WERI-Rb-1 (cell line): ENCODE measurements at regions not wholly inside any gene's neighbourhood (a gene's known extent, or its start where the extent isn't known, plus 50 kb on each side); places are given as distances from the start of the nearest gene placed in this dataset.

Experiments used
- DNase-seq: peaks from one replicate; pipeline ENCODE4 v3.0.0-alpha.2; 2020
- H3K27ac ChIP-seq: fragments of 250-450 bp; sonication (Bioruptor Pico); 2 replicates; pipeline ENCODE4 v1.5.1; 2020; ENCODE audit warnings: mild to moderate bottlenecking, moderate library complexity
- H3K27me3 ChIP-seq: fragments of 250-450 bp; sonication (Bioruptor Pico); 2 replicates; pipeline ENCODE4 v1.5.1; 2021; ENCODE audit warnings: mild to moderate bottlenecking, low read depth, moderate library complexity; ENCODE audit not compliant: insufficient read depth, severe bottlenecking
- H3K36me3 ChIP-seq: fragments of 250-450 bp; sonication (Bioruptor Pico); 2 replicates; pipeline ENCODE4 v1.5.1; 2020; ENCODE audit warnings: mild to moderate bottlenecking, moderate library complexity
- H3K4me3 ChIP-seq: 2 replicates; pipeline ENCODE4 v1.5.1; 2011; ENCODE audit warnings: low read depth, mild to moderate bottlenecking, control low read depth, low read length
- H3K9me3 ChIP-seq: fragments of 250-450 bp; sonication (Bioruptor Pico); 2 replicates; pipeline ENCODE4 v1.5.1; 2021; ENCODE audit warnings: mild to moderate bottlenecking, moderate library complexity; ENCODE audit not compliant: severe bottlenecking
- TF ChIP-seq, protein P1 (sequence below): IDR thresholded peaks from 2 replicates; pipeline ENCODE4 v1.5.1; 2011; ENCODE audit warnings: low read depth, mild to moderate bottlenecking, control low read depth, inconsistent platforms, low read length

DNA sequence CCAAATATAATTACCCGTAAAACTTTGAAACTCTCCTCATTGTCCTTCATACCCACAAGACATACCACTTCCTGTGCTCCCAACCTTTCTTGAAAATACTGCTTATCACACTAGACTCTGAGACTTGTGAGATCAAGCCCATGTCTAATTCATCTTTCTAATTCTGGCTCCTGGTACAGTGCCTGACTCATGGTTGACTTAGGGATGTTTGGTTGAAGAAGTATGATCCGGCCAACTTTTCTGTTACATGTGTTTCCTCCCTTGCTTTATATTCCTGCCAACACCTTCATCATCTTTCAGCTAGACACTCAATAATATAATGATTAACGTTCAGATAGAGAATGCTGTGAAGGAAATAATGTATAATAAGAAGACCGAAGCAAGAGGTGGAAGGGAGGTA lies 58.2 kb downstream of the MEX3B start:
- peaks cover 5% of the 10 kb centered on the region for H3K9me3 ChIP-seq
- H3K4me3 ChIP-seq, result no peak overlapping the region
- TF ChIP-seq, protein P1, sequence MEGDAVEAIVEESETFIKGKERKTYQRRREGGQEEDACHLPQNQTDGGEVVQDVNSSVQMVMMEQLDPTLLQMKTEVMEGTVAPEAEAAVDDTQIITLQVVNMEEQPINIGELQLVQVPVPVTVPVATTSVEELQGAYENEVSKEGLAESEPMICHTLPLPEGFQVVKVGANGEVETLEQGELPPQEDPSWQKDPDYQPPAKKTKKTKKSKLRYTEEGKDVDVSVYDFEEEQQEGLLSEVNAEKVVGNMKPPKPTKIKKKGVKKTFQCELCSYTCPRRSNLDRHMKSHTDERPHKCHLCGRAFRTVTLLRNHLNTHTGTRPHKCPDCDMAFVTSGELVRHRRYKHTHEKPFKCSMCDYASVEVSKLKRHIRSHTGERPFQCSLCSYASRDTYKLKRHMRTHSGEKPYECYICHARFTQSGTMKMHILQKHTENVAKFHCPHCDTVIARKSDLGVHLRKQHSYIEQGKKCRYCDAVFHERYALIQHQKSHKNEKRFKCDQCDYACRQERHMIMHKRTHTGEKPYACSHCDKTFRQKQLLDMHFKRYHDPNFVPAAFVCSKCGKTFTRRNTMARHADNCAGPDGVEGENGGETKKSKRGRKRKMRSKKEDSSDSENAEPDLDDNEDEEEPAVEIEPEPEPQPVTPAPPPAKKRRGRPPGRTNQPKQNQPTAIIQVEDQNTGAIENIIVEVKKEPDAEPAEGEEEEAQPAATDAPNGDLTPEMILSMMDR, result no peak
- no peak for DNase-seq
- no peaks in the 10 kb centered on the region for H3K36me3 ChIP-seq
- no peak overlapping the region for H3K27ac ChIP-seq
- H3K27me3 ChIP-seq, result no peaks in the 10 kb centered on the region

DNA sequence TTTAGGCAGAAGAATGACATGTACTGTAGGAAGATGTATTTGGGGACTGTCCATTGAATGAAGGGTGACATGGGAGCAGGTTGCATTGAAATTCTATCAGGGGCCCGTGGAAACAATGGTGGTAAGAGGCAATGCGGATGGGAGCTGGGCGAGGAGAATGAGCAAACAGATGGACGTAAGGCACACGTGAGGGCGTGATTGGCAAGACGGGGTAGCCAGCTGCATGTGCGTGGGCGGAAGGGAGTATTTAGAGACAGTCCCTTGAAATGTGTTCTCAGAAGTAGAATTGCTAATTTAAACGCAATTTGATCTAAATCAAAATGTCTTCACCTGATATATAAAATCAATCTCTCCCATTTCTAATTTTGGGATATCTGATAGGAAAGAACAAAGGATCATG lies 62.3 kb downstream of the MEX3B start:
- H3K9me3 ChIP-seq, result no peaks in the 10 kb centered on the region
- H3K27me3 ChIP-seq, result no peaks in the 10 kb centered on the region
- H3K27ac ChIP-seq, result no peak overlapping the region
- TF ChIP-seq, protein P1, result no peak
- H3K4me3 ChIP-seq, result no peak overlapping the region
- no peak for DNase-seq
- H3K36me3 ChIP-seq, result no peaks in the 10 kb centered on the region

DNA sequence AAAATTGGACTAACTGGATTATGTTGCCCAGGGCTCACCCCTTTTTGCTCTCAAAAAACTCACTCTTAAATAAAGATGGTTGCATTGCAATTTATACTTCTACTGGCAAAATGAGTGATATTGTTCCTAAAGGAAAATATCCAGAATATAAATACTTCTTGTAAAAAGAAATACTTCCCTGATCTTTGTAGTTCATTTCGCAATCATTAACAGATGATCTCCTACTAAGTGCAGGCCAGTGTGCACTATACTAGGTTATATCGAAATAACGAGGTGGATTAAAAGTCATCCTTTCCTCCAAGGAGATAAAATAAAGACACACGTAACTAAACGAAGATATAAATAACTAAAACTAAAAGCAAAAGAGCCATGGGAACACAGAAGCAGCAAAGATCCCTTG lies 63.0 kb downstream of the MEX3B start:
- no peaks in the 10 kb centered on the region for H3K27me3 ChIP-seq
- no peak overlapping the region for H3K4me3 ChIP-seq
- no peaks in the 10 kb centered on the region for H3K36me3 ChIP-seq
- DNase-seq, result no peak
- no peaks in the 10 kb centered on the region for H3K9me3 ChIP-seq
- no peak overlapping the region for H3K27ac ChIP-seq
- TF ChIP-seq, protein P1, result no peak

DNA sequence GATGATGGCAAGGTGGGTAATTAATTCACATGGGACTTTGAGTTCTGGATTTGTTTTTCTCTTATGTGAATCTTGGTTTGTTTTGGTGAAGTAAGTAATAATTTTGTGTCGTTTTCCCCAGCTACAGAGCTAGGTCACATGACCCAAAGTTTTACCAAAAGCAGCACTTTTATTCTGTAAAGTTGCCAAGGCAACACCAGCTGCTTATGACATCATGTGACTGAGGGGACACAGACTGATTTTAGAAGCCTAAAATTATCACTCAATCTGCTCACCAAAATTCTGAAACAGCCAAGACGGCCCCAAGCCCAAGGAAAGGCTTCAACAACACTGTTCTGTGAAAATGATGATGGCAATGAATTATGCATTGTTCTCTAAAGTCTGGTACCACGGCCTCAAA lies 63.9 kb downstream of the MEX3B start:
- H3K27ac ChIP-seq, result no peak overlapping the region
- DNase-seq, result no peak
- H3K27me3 ChIP-seq, result no peaks in the 10 kb centered on the region
- H3K36me3 ChIP-seq, result no peaks in the 10 kb centered on the region
- TF ChIP-seq, protein P1, result no peak
- H3K4me3 ChIP-seq, result no peak overlapping the region
- H3K9me3 ChIP-seq, result no peaks in the 10 kb centered on the region

DNA sequence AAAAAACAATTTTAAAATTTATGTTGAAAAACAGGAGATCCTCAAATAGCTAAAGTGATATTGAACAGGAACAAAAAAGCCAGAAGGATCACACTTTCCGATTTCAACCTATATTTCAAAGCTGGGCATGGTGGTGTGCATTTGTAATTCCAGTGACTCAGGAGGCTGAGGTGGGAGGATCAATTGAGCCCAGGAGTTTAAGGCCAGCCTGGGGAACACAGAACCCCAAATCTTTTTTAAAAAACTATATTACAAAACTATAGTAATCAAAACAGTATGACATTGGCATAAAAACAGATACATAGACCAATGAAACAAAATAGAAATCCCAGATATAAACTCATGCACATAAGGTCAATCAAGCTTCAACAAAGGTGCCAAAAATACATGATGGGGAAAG lies 68.4 kb downstream of the MEX3B start:
- H3K27me3 ChIP-seq, result no peaks in the 10 kb centered on the region
- no peaks in the 10 kb centered on the region for H3K9me3 ChIP-seq
- H3K4me3 ChIP-seq, result no peak overlapping the region
- H3K36me3 ChIP-seq, result no peaks in the 10 kb centered on the region
- H3K27ac ChIP-seq, result no peak overlapping the region
- DNase-seq, result no peak
- TF ChIP-seq, protein P1, result no peak

DNA sequence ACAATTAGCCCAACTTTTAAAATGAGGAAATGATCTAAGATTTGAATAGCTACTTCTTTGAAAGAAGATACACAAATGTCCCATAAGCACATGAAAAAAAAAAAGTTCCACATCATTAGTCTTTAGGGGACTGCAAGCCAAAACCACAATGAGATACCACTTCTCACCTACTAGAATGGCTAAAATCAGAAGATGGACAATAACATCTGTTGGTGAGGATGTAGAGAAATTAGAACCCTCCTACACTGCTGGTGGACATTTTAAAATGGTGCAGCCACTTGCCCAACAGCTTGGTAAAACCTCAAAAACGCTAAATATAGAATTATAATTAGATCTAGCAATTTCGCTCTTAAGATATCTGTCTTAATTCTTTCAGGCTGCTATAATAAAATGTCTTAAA lies 77.1 kb downstream of the MEX3B start:
- Histone ChIP-seq H3K27ac (no peak overlapping the region), H3K4me3 (no peak overlapping the region)
- no peak for DNase-seq

More for the DNA sequence above, 77.1 kb downstream of the MEX3B start:
- Histone ChIP-seq H3K27me3 (no peaks in the 10 kb centered on the region), H3K9me3 (peaks cover 3% of the 10 kb centered on the region), H3K36me3 (no peaks in the 10 kb centered on the region)
- TF ChIP-seq, protein P1, result no peak
